RCC 7860 (cell line): ENCODE measurements at regions not wholly inside any gene's neighbourhood (a gene's known extent, or its start where the extent isn't known, plus 50 kb on each side); places are given as distances from the start of the nearest gene placed in this dataset.
"Not testable (repeated sequence)": the region's sequence is repeated elsewhere in the genome, so short reads cannot be mapped to it uniquely, and the experiment has no call there.

ENCODE experiments used
- DNase-seq: peaks from one replicate; pipeline ENCODE4 v3.0.0-alpha.2; 2015; ENCODE audit warnings: low spot score
- FAIRE-seq: peaks from 2 replicates; lab custom pipeline; 2012; peaks lifted over from hg19 to GRCh38; lab: Jason Lieb, UNC

GRCh38 chr1:38677756-38678155 is 181.8 kb downstream of the RRAGC start:
- no peak for FAIRE-seq
- DNase-seq, result no peak

GRCh38 chr1:38677311-38677710 is 182.3 kb downstream of the RRAGC start:
- DNase-seq (no peak), FAIRE-seq (no peak)

- no peak for FAIRE-seq
- DNase-seq, result no peak
These were observed 186.9 kb downstream of the RRAGC start for GRCh38 chr1:38672692-38673091.

- DNase-seq, result no peak
- FAIRE-seq, result no peak
These were observed 188.4 kb downstream of the RRAGC start for GRCh38 chr1:38671221-38671620.

- FAIRE-seq, result no peak
- DNase-seq, result no peak
These were observed 188.9 kb downstream of the RRAGC start for GRCh38 chr1:38670544-38671122.

GRCh38 chr1:38667626-38668025 is 191.9 kb downstream of the RRAGC start:
- FAIRE-seq (no peak), DNase-seq (no peak)

- DNase-seq (no peak), FAIRE-seq (no peak)
These were observed 197.4 kb downstream of the RRAGC start for GRCh38 chr1:38662126-38662525.

- DNase-seq (no peak), FAIRE-seq (no peak)
These were observed 200.7 kb downstream of the RRAGC start for GRCh38 chr1:38658883-38659282.

GRCh38 chr1:38657873-38658272 is 201.7 kb downstream of the RRAGC start:
- FAIRE-seq (no peak), DNase-seq (no peak)

- DNase-seq (no peak), FAIRE-seq (no peak)
These were observed 202.2 kb downstream of the RRAGC start for GRCh38 chr1:38657207-38657840.

GRCh38 chr1:38656726-38657125 is 202.8 kb downstream of the RRAGC start:
- no peak for FAIRE-seq
- DNase-seq, result no peak

- FAIRE-seq, result no peak
- no peak for DNase-seq
These were observed 207.4 kb downstream of the RRAGC start for GRCh38 chr1:38652217-38652616.

- DNase-seq, result no peak
- FAIRE-seq, result no peak
These were observed 207.9 kb downstream of the RRAGC start for GRCh38 chr1:38651669-38652068.

GRCh38 chr1:38648417-38648816 is 211.2 kb downstream of the RRAGC start:
- DNase-seq (no peak), FAIRE-seq (no peak)

GRCh38 chr1:38647341-38647740 is 212.2 kb downstream of the RRAGC start:
- not testable (repeated sequence) for DNase-seq, FAIRE-seq

- no peak for FAIRE-seq
- DNase-seq, result no peak
These were observed 215.5 kb downstream of the RRAGC start for GRCh38 chr1:38644092-38644491.

GRCh38 chr1:38641661-38642060 is 217.9 kb downstream of the RRAGC start:
- no peak for DNase-seq

GRCh38 chr1:38640371-38640770 is 219.2 kb downstream of the RRAGC start:
- no peak for FAIRE-seq
- DNase-seq, result no peak

More at GRCh38 chr1:38641661-38642060, 217.9 kb downstream of the RRAGC start:
- FAIRE-seq, result no peak

GRCh38 chr1:38628241-38628640 is 231.3 kb downstream of the RRAGC start:
- FAIRE-seq, result no peak
- DNase-seq, result no peak

GRCh38 chr1:38625939-38626338 is 233.6 kb downstream of the RRAGC start:
- DNase-seq, result no peak
- FAIRE-seq, result no peak

GRCh38 chr1:38624336-38625039 is 235.1 kb downstream of the RRAGC start:
- no peak for DNase-seq
- FAIRE-seq, result no peak

GRCh38 chr1:38623529-38623928 is 236.0 kb downstream of the RRAGC start:
- FAIRE-seq, result no peak

More at GRCh38 chr1:38623529-38623928, 236.0 kb downstream of the RRAGC start:
- no peak for DNase-seq
